H1 (cell line): ENCODE measurements at regions not wholly inside any gene's neighbourhood (a gene's known extent, or its start where the extent isn't known, plus 50 kb on each side); places are given as distances from the start of the nearest gene placed in this dataset.

Source experiments
- CTCF ChIA-PET: fragments of 300-600 bp; sonication (Branson Sonifier 250); formaldehyde crosslinking; loops from one replicate; lab custom pipeline; 2021; ENCODE audit not compliant: partially characterized antibody; lab: Charles Lee
- POLR2A ChIA-PET: fragments of 300-600 bp; sonication (Branson Sonifier 250); formaldehyde crosslinking; loops from one replicate; lab custom pipeline; 2021; ENCODE audit warnings: inconsistent platforms; ENCODE audit not compliant: partially characterized antibody; lab: Charles Lee
- DNase-seq, 2 experiments: peaks; one replicate each; pipeline versions ENCODE4 v3.0.0 to v3.0.0-alpha.2; 2010 to 2022; ENCODE audit warnings: low spot score in 2 of 2, low read depth in 1 of 2, mixed read lengths in 1 of 2
- FAIRE-seq: peaks from 2 replicates; lab custom pipeline; 2011; peaks lifted over from hg19 to GRCh38; lab: Jason Lieb, UNC
- H2AFZ ChIP-seq: 2 replicates; pipeline ENCODE4 v1.8.1; 2012; ENCODE audit warnings: low read length, inconsistent platforms
- H2AK5ac ChIP-seq: 2 replicates; pipeline ENCODE4 v1.6.1; 2013; ENCODE audit warnings: low read depth, low read length
- H2BK120ac ChIP-seq: replicated peaks from 2 replicates; pipeline ENCODE3; 2013; ENCODE audit warnings: low read depth, low read length, inconsistent platforms
- H2BK12ac ChIP-seq: 2 replicates; pipeline ENCODE4 v1.6.1; 2013; ENCODE audit warnings: low read depth, low read length
- H2BK15ac ChIP-seq: 2 replicates; pipeline ENCODE4 v1.6.1; 2013; ENCODE audit warnings: low read length
- H2BK20ac ChIP-seq: 2 replicates; pipeline ENCODE4 v1.6.1; 2013; ENCODE audit warnings: low read length
- H2BK5ac ChIP-seq: 2 replicates; pipeline ENCODE4 v1.6.1; 2013; ENCODE audit warnings: low read depth, low read length
- H3K14ac ChIP-seq: 2 replicates; pipeline ENCODE4 v1.6.1; 2013; ENCODE audit warnings: inconsistent platforms; ENCODE audit not compliant: insufficient read length
- H3K18ac ChIP-seq: 2 replicates; pipeline ENCODE4 v1.6.1; 2013; ENCODE audit warnings: low read length; ENCODE audit errors: extremely low read depth
- H3K23ac ChIP-seq: 2 replicates; pipeline ENCODE4 v1.6.1; 2013; ENCODE audit warnings: inconsistent platforms; ENCODE audit not compliant: insufficient read length
- H3K23me2 ChIP-seq: 2 replicates; pipeline ENCODE4 v1.6.1; 2013; ENCODE audit warnings: low read depth, low read length
- H3K27ac ChIP-seq: 2 replicates; pipeline ENCODE4 v1.6.1; 2011; ENCODE audit warnings: low read depth, low read length, inconsistent platforms
- H3K27me3 ChIP-seq, 4 experiments: replicated peaks in 1 of 4; 1 replicate in 1 of 4; 2 replicates in 3 of 4; pipeline versions ENCODE4 v1.6.1 to v1.8.1; 2011 to 2013; ENCODE audit warnings: low read length in 3 of 4, mild to moderate bottlenecking in 3 of 4, inconsistent platforms in 2 of 4, mixed read lengths in 2 of 4, moderate library complexity in 1 of 4; ENCODE audit not compliant: control insufficient read depth in 3 of 4, insufficient read depth in 3 of 4; ENCODE audit errors: extremely low read depth in 1 of 4
- H3K36me3 ChIP-seq, 4 experiments: 2 replicates each; pipeline versions ENCODE4 v1.6.1 to v1.8.1; 2011 to 2013; ENCODE audit warnings: mild to moderate bottlenecking in 4 of 4, low read length in 3 of 4, moderate library complexity in 2 of 4, control low read depth in 1 of 4, inconsistent platforms in 1 of 4; ENCODE audit not compliant: insufficient read depth in 4 of 4, control insufficient read depth in 2 of 4
- H3K4ac ChIP-seq: replicated peaks from 2 replicates; pipeline ENCODE3; 2013; ENCODE audit warnings: low read length, low read depth, mixed read lengths, inconsistent platforms; ENCODE audit not compliant: insufficient read length
- H3K4me1 ChIP-seq, 4 experiments: replicated peaks in 1 of 4; 1 replicate in 1 of 4; 2 replicates in 3 of 4; pipeline versions ENCODE4 v1.6.1 to v1.8.1; 2011 to 2013; ENCODE audit warnings: low read length in 3 of 4, inconsistent platforms in 2 of 4, mixed read lengths in 1 of 4; ENCODE audit not compliant: insufficient read depth in 4 of 4, control insufficient read depth in 3 of 4
- H3K4me2 ChIP-seq, 2 experiments: 2 replicates each; pipeline versions ENCODE4 v1.6.1 to v1.8.1; 2011 to 2013; ENCODE audit warnings: low read depth in 2 of 2, low read length in 2 of 2, control low read depth in 1 of 2, inconsistent platforms in 1 of 2, mild to moderate bottlenecking in 1 of 2; ENCODE audit not compliant: insufficient read depth in 1 of 2
- H3K4me3 ChIP-seq, 4 experiments: fragments of 200-600, 300-600 bp in 1 of 4; sonication (generic), shearing (Covaris generic), sonication (Bioruptor Twin) in 1 of 4; 2 replicates each; pipeline versions ENCODE4 v1.5.1 to v1.8.1; 2011 to 2016; ENCODE audit warnings: low read length in 4 of 4, low read depth in 3 of 4, control low read depth in 2 of 4, inconsistent platforms in 2 of 4, mild to moderate bottlenecking in 2 of 4, mixed read lengths in 1 of 4, moderate library complexity in 1 of 4; ENCODE audit not compliant: insufficient read depth in 2 of 4; ENCODE audit errors: extremely low read depth in 1 of 4
- H3K56ac ChIP-seq: replicated peaks from 2 replicates; pipeline ENCODE3; 2013; ENCODE audit warnings: low read depth, mild to moderate bottlenecking, mixed read lengths, low read length, inconsistent platforms; ENCODE audit not compliant: insufficient read length
- H3K79me1 ChIP-seq: 2 replicates; pipeline ENCODE4 v1.6.1; 2013; ENCODE audit warnings: low read depth, low read length, control low read depth
- H3K79me2 ChIP-seq, 2 experiments: 2 replicates each; pipeline versions ENCODE4 v1.6.1 to v1.8.1; 2012 to 2013; ENCODE audit warnings: low read length in 2 of 2, mild to moderate bottlenecking in 2 of 2, inconsistent platforms in 1 of 2; ENCODE audit not compliant: insufficient read depth in 2 of 2, control insufficient read depth in 1 of 2
- H3K9ac ChIP-seq, 4 experiments: replicated peaks in 1 of 4; 1 replicate in 1 of 4; 2 replicates in 3 of 4; pipeline versions ENCODE4 v1.6.1 to v1.8.1; 2011 to 2013; ENCODE audit warnings: low read depth in 3 of 4, low read length in 3 of 4, control low read depth in 2 of 4, mild to moderate bottlenecking in 2 of 4, moderate library complexity in 2 of 4, inconsistent platforms in 1 of 4; ENCODE audit errors: extremely low read depth in 1 of 4
- H3K9me3 ChIP-seq, 2 experiments: 2 replicates each; pipeline versions ENCODE4 v1.6.1 to v1.8.1; 2012 to 2013; ENCODE audit warnings: mild to moderate bottlenecking in 2 of 2, moderate library complexity in 2 of 2, control low read depth in 1 of 2, inconsistent platforms in 1 of 2, low read depth in 1 of 2, low read length in 1 of 2, mixed read lengths in 1 of 2; ENCODE audit not compliant: insufficient read depth in 2 of 2
- H4K20me1 ChIP-seq, 2 experiments: replicated peaks in 1 of 2; 2 replicates each; pipeline versions ENCODE3 to v1.8.1; 2011 to 2013; ENCODE audit warnings: inconsistent platforms in 2 of 2, low read length in 2 of 2, mild to moderate bottlenecking in 1 of 2; ENCODE audit not compliant: insufficient read depth in 2 of 2, control insufficient read depth in 1 of 2
- H4K5ac ChIP-seq: 2 replicates; pipeline ENCODE4 v1.6.1; 2013; ENCODE audit warnings: low read length, low read depth, mixed read lengths, inconsistent platforms; ENCODE audit not compliant: insufficient read length
- H4K8ac ChIP-seq: 2 replicates; pipeline ENCODE4 v1.8.0; 2013; ENCODE audit warnings: mild to moderate bottlenecking, moderate library complexity, low read length, inconsistent platforms; ENCODE audit not compliant: insufficient read depth; ENCODE audit errors: extremely low read depth
- H4K91ac ChIP-seq: replicated peaks from 2 replicates; pipeline ENCODE3; 2013; ENCODE audit warnings: low read length, mixed read lengths, inconsistent platforms; ENCODE audit not compliant: insufficient read length
- BCL11A ChIP-seq, 2 experiments: IDR thresholded peaks; one replicate each; pipeline ENCODE4 v1.6.1; 2011; ENCODE audit warnings: low read depth in 2 of 2, low read length in 2 of 2, mild to moderate bottlenecking in 2 of 2
- POU5F1 ChIP-seq: IDR thresholded peaks from 2 replicates; pipeline ENCODE4 v1.6.1; 2011; ENCODE audit warnings: low read depth, mild to moderate bottlenecking, low read length, moderate library complexity
- WGBS, 2 experiments: shearing (Covaris generic) in 1 of 2; methylation state at CpG; one replicate each; pipeline versions ENCODE4 v1.1.6 to v1.1.7; 2013 to 2015; ENCODE audit warnings: low lambda C conversion rate in 2 of 2, mixed read lengths in 2 of 2, inconsistent platforms in 1 of 2, low coverage in 1 of 2, missing lambda C conversion rate in 1 of 2; ENCODE audit not compliant: insufficient replicate concordance in 2 of 2, insufficient coverage in 1 of 2, insufficient read length in 1 of 2; ENCODE audit errors: extremely low coverage in 1 of 2, missing lambda C conversion rate in 1 of 2; 5-methylcytosine and 5-hydroxymethylcytosine counted together

GRCh38 chrX:122625821-122626220 lies 558.3 kb upstream of the GRIA3 start:
- Histone ChIP-seq H2BK20ac (no peak overlapping the region), H3K9me3 (no peaks in the 10 kb centered on the region), H3K14ac (no peak overlapping the region), H3K4me2 (no peak overlapping the region), H3K27me3 (no peaks in the 10 kb centered on the region), H2AK5ac (no peak overlapping the region), H2BK120ac (no peak overlapping the region), H4K20me1 (no peaks in the 10 kb centered on the region), H3K36me3 (no peaks in the 10 kb centered on the region), H4K5ac (no peak overlapping the region), H2BK15ac (no peak overlapping the region), H3K18ac (no peak overlapping the region), H3K4ac (no peak overlapping the region), H3K79me1 (no peaks in the 10 kb centered on the region), H3K56ac (no peak overlapping the region), H3K9ac (no peak overlapping the region), H3K23ac (no peak overlapping the region), H3K4me3 (no peak overlapping the region), H3K27ac (no peak overlapping the region), H4K91ac (no peak overlapping the region), H2BK12ac (no peak overlapping the region), H2BK5ac (no peak overlapping the region), H3K23me2 (no peaks in the 10 kb centered on the region), H3K79me2 (no peaks in the 10 kb centered on the region), H4K8ac (no peak overlapping the region), H3K4me1 (no peaks in the 10 kb centered on the region; a peak in 1 of 7 replicates), H2AFZ (no peak overlapping the region)
- ChIA-PET POLR2A (no interaction called here), CTCF (no interaction called here)
- 74% methylated on average over 3 of the region's 3 CpGs; no CpG with 5 or more reads in 1 of the 2 experiments for WGBS, 2 experiments
- no peak for DNase-seq
- no peak for TF ChIP-seq BCL11A (IDR thresholded peaks at IDR 0.05; ENCODE audit: low read depth in 2 of 2, low read length in 2 of 2)
- no peak for TF ChIP-seq POU5F1
- FAIRE-seq = no peak
